GM19452 (cell line): ENCODE measurements at regions not wholly inside any gene's neighbourhood (a gene's known extent, or its start where the extent isn't known, plus 50 kb on each side); places are given as distances from the start of the nearest gene placed in this dataset.

Source experiments
- ATAC-seq: cut with Tn5 transposase; IDR thresholded peaks from one replicate; pipeline ENCODE4 v1.9.1; 2021; ENCODE audit not compliant: unreplicated experiment

GRCh38 chr2:67689651-67690050 is 292.5 kb downstream of the ETAA1 start:
- no peak for ATAC-seq

- ATAC-seq, result no peak
Observed at GRCh38 chr2:67694445-67694844, 297.3 kb downstream of the ETAA1 start.

- ATAC-seq, result no peak
Observed at GRCh38 chr2:67701011-67701410, 303.9 kb downstream of the ETAA1 start.

- ATAC-seq, result no peak
Observed at GRCh38 chr2:67702284-67702683, 305.2 kb downstream of the ETAA1 start.

GRCh38 chr2:67702937-67703336 is 305.8 kb downstream of the ETAA1 start:
- ATAC-seq, result no peak

- no peak for ATAC-seq
Observed at GRCh38 chr2:67706082-67706481, 308.9 kb downstream of the ETAA1 start.

GRCh38 chr2:67707896-67708295 is 310.8 kb downstream of the ETAA1 start:
- ATAC-seq, result no peak

- no peak for ATAC-seq
Observed at GRCh38 chr2:67709835-67710234, 312.7 kb downstream of the ETAA1 start.

GRCh38 chr2:67712484-67712883 is 315.4 kb downstream of the ETAA1 start:
- no peak for ATAC-seq

- ATAC-seq, result no peak
Observed at GRCh38 chr2:67713376-67713775, 316.2 kb downstream of the ETAA1 start.

- no peak for ATAC-seq
Observed at GRCh38 chr2:67716895-67717396, 319.8 kb downstream of the ETAA1 start.

GRCh38 chr2:67717692-67718091 is 320.6 kb downstream of the ETAA1 start:
- ATAC-seq, result no peak

- ATAC-seq, result no peak
Observed at GRCh38 chr2:67719351-67719750, 322.2 kb downstream of the ETAA1 start.

- no peak for ATAC-seq
Observed at GRCh38 chr2:67721516-67721915, 324.4 kb downstream of the ETAA1 start.

GRCh38 chr2:67724261-67724660 is 327.1 kb downstream of the ETAA1 start:
- no peak for ATAC-seq

GRCh38 chr2:67725731-67726130 is 328.6 kb downstream of the ETAA1 start:
- no peak for ATAC-seq

GRCh38 chr2:67726416-67726815 is 329.3 kb downstream of the ETAA1 start:
- no peak for ATAC-seq

GRCh38 chr2:67727131-67727530 is 330.0 kb downstream of the ETAA1 start:
- ATAC-seq, result no peak

- no peak for ATAC-seq
Observed at GRCh38 chr2:67727623-67728022, 330.5 kb downstream of the ETAA1 start.

GRCh38 chr2:67729474-67729873 is 332.3 kb downstream of the ETAA1 start:
- no peak for ATAC-seq

- no peak for ATAC-seq
Observed at GRCh38 chr2:67733517-67733916, 329.3 kb downstream of the C1D start.

- no peak for ATAC-seq
Observed at GRCh38 chr2:67752199-67752598, 310.6 kb downstream of the C1D start.

- no peak for ATAC-seq
Observed at GRCh38 chr2:67752969-67753368, 309.8 kb downstream of the C1D start.
